ENCODE measurements at regions not wholly inside any gene's neighbourhood (a gene's known extent, or its start where the extent isn't known, plus 50 kb on each side); places are given as distances from the start of the nearest gene placed in this dataset.

DNA sequence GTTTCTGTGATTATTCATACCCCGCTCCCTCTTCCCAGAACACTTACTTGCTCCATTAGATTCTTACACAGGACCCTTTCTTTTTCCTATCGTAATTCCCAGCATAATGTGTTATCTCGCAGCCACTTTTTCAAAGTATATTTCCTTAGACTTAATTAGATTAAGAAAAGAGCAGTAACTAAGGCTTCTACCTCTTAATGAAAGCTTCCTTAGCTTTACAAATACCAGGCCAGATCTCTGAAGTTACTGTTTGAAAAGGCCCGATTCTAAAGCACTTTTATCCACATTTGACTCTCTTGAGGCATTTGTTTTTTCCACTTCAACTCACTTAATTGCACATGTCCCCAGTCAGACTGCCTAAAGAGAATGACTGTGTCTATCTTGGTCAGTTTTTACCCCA lies 1264.3 kb upstream of the ADGRL2 start:
- TF ChIP-seq CTCF (IDR thresholded peaks at IDR 0.05) (no peak), POLR2A (IDR thresholded peaks at IDR 0.05; ENCODE audit: low read depth) (no peak), POLR2AphosphoS5 (IDR thresholded peaks at IDR 0.05) (no peak)
